B cell (primary cell): ENCODE measurements at regions not wholly inside any gene's neighbourhood (a gene's known extent, or its start where the extent isn't known, plus 50 kb on each side); places are given as distances from the start of the nearest gene placed in this dataset.

Experiments used
- ATAC-seq: fragments of 200-7000 bp; cut with Tn5 transposase; one replicate; pipeline ENCODE4 v1.10.0; 2021; ENCODE audit warnings: low read depth, mild to moderate bottlenecking, moderate number of reproducible peaks, moderate library complexity
- CTCF ChIA-PET: fragments of 350-600 bp; sonication (Branson Sonifier 250); formaldehyde crosslinking; loops from one replicate; lab custom pipeline; 2021; ENCODE audit warnings: antibody characterized with exemption, inconsistent platforms; lab: Charles Lee
- POLR2A ChIA-PET: fragments of 350-600 bp; sonication (Branson Sonifier 250); formaldehyde crosslinking; loops from one replicate; lab custom pipeline; 2021; ENCODE audit warnings: antibody characterized with exemption; lab: Charles Lee
- DNase-seq: peaks from one replicate; pipeline ENCODE4 v3.0.0; 2013
- H2AFZ ChIP-seq: 2 replicates; pipeline ENCODE4 v1.6.1; 2012; ENCODE audit warnings: mild to moderate bottlenecking, low read depth, low read length; ENCODE audit not compliant: insufficient read depth, poor library complexity, severe bottlenecking
- H3K27ac ChIP-seq, 2 donors: 1 replicate in 1 of 2; 2 replicates in 1 of 2; pipeline ENCODE4 v1.5.1; 2012 to 2013; ENCODE audit warnings: low read length in 2 of 2, mild to moderate bottlenecking in 2 of 2, moderate library complexity in 1 of 2
- H3K27me3 ChIP-seq, 4 experiments: fragments of 200-600 bp in 1 of 4; sonication (generic) in 1 of 4; replicated peaks in 1 of 4; 1 replicate in 2 of 4; 2 replicates in 2 of 4; pipeline versions ENCODE4 v1.6.1 to v1.7.0; 2013 to 2016; ENCODE audit warnings: low read length in 3 of 4, mild to moderate bottlenecking in 2 of 4, mixed read lengths in 1 of 4, moderate library complexity in 1 of 4; ENCODE audit not compliant: insufficient read depth in 4 of 4, control insufficient read depth in 3 of 4; ENCODE audit errors: control extremely low read depth in 1 of 4
- H3K36me3 ChIP-seq, 2 experiments: replicated peaks in 1 of 2; 1 replicate in 1 of 2; 2 replicates in 1 of 2; pipeline versions ENCODE4 v1.6.1 to v1.7.1; 2013; ENCODE audit warnings: low read length in 1 of 2; ENCODE audit not compliant: insufficient read depth in 2 of 2, control insufficient read depth in 1 of 2; ENCODE audit errors: control extremely low read depth in 1 of 2, extremely low read depth in 1 of 2
- H3K4me1 ChIP-seq, 2 donors: fragments of 200-600 bp in 1 of 2; sonication (generic) in 1 of 2; 1 replicate in 1 of 2; 2 replicates in 1 of 2; pipeline versions ENCODE4 v1.5.1 to v1.6.1; 2013 to 2017; ENCODE audit warnings: low read length in 2 of 2; ENCODE audit not compliant: control insufficient read depth in 2 of 2, insufficient read depth in 2 of 2
- H3K4me2 ChIP-seq: replicated peaks from 2 replicates; pipeline ENCODE3; 2012; ENCODE audit warnings: mild to moderate bottlenecking, low read depth, low read length; ENCODE audit not compliant: poor library complexity, severe bottlenecking
- H3K4me3 ChIP-seq, 5 experiments: fragments of 200-600 bp in 1 of 5; sonication (generic) in 1 of 5; 1 replicate in 3 of 5; 2 replicates in 2 of 5; pipeline versions ENCODE4 v1.5.1 to v1.7.0; 2011 to 2016; ENCODE audit warnings: low read length in 4 of 5, mild to moderate bottlenecking in 4 of 5, low read depth in 2 of 5, control low read depth in 1 of 5, moderate library complexity in 1 of 5; ENCODE audit not compliant: insufficient read depth in 1 of 5; ENCODE audit errors: control extremely low read depth in 1 of 5, extremely low read depth in 1 of 5
- H3K79me2 ChIP-seq: fragments of 200-600 bp; sonication (generic); one replicate; pipeline ENCODE4 v1.6.0; 2016; ENCODE audit warnings: low read length; ENCODE audit not compliant: control insufficient read depth, insufficient read depth
- H3K9ac ChIP-seq: fragments of 200-600 bp; sonication (generic); 2 replicates; pipeline ENCODE4 v1.6.1; 2017; ENCODE audit warnings: mild to moderate bottlenecking, low read length, moderate library complexity
- H3K9me3 ChIP-seq, 3 donors: one replicate each; pipeline versions ENCODE4 v1.6.1 to v1.7.1; 2013; ENCODE audit warnings: low read length in 2 of 3; ENCODE audit not compliant: control insufficient read depth in 2 of 3, insufficient read depth in 1 of 3; ENCODE audit errors: control extremely low read depth in 1 of 3
- H4K20me1 ChIP-seq: 2 replicates; pipeline ENCODE4 v1.6.0; 2012; ENCODE audit warnings: mild to moderate bottlenecking, low read length; ENCODE audit not compliant: insufficient read depth, control insufficient read depth, poor library complexity, severe bottlenecking
- H3K27ac Mint-ChIP-seq: one replicate; pipeline ENCODE4 v1.8.0; 2021; ENCODE audit warnings: mixed read lengths
- H3K27me3 Mint-ChIP-seq: one replicate; pipeline ENCODE4 v1.8.0; 2021; ENCODE audit warnings: mixed read lengths
- H3K4me1 Mint-ChIP-seq: one replicate; pipeline ENCODE4 v1.8.0; 2021; ENCODE audit warnings: mixed read lengths
- H3K4me3 Mint-ChIP-seq: one replicate; pipeline ENCODE4 v1.8.0; 2021; ENCODE audit warnings: mixed read lengths
- H3K9me3 Mint-ChIP-seq: one replicate; pipeline ENCODE4 v1.8.0; 2022; ENCODE audit warnings: mixed read lengths; ENCODE audit not compliant: insufficient read depth
- EZH2 ChIP-seq: IDR thresholded peaks from 2 replicates; pipeline ENCODE4 v1.6.1; 2012; ENCODE audit warnings: borderline replicate concordance, low read depth, mild to moderate bottlenecking, moderate library complexity, low read length; ENCODE audit not compliant: insufficient read depth, poor library complexity, severe bottlenecking
- WGBS: methylation state at CpG from one replicate; pipeline ENCODE4 v1.1.5; 2013; ENCODE audit warnings: missing lambda C conversion rate; ENCODE audit not compliant: insufficient coverage; 5-methylcytosine and 5-hydroxymethylcytosine counted together
- intact Hi-C: fragments of 100-400 bp; cut with micrococcal nuclease; formaldehyde crosslinking; loops from one replicate; pipeline ENCODE4 v1.10.0; 2022
- TF ChIP-seq, protein P1 (sequence below): fragments of 200-600 bp; IDR thresholded peaks from one replicate; pipeline ENCODE4 v1.8.0; 2022; ENCODE audit warnings: antibody characterized with exemption, mild to moderate bottlenecking

DNA sequence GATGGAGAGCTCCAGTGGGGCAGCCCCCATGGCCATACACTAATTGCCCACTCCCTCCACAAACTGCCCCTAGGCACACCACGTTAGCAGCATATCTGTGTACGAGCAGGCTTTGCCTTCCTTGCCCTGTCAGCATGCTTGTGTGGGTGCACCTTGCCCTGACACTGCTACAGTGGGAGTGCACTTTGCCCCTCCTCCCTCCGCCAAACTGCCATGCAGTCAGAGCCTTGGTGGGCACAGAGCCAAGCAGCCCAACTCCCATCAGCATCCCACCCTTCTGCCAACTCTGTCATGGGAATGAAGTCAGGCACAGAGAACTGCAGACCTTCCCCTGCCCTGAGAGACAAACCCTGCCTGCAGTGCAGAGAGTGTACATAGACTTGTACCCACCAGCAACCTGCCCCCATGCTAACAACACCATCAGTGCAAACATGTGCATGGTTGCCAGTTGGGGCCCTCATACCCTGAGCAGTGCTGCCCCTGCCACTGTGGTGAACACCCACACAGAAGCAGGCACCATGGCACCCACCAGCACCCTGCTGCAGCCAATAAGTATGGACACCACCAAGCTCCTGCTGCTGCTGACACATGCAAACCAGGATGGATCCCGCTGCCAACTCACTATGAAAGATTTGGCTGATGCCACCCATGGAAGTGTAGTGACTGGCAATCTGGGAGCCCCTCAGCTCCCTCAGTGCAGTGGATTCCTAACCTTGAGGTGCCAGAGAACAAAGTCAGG lies 1197.7 kb upstream of the CELF2 start:
- Histone ChIP-seq H3K4me3 (no peak overlapping the region), H3K4me2 (no peak overlapping the region), H3K9ac (no peak overlapping the region), H3K27ac (no peak overlapping the region), H3K36me3 (no peaks in the 10 kb centered on the region), H2AFZ (no peak overlapping the region), H3K27me3 (no peaks in the 10 kb centered on the region), H4K20me1 (no peaks in the 10 kb centered on the region), H3K9me3 (peaks cover 0 to 14% (median 0%) of the 10 kb centered on the region in 3 donors), H3K79me2 (no peaks in the 10 kb centered on the region), H3K4me1 (no peaks in the 10 kb centered on the region)
- no peak overlapping the region for H3K27ac Mint-ChIP-seq
- no peaks in the 10 kb centered on the region for H3K4me1 Mint-ChIP-seq
- no peaks in the 10 kb centered on the region for H3K27me3 Mint-ChIP-seq
- WGBS, result 90% methylated on average over 4 of the region's 4 CpGs
- ChIA-PET CTCF (no interaction called here), POLR2A (no interaction called here)
- TF ChIP-seq EZH2, result no peak
- TF ChIP-seq, protein P1, sequence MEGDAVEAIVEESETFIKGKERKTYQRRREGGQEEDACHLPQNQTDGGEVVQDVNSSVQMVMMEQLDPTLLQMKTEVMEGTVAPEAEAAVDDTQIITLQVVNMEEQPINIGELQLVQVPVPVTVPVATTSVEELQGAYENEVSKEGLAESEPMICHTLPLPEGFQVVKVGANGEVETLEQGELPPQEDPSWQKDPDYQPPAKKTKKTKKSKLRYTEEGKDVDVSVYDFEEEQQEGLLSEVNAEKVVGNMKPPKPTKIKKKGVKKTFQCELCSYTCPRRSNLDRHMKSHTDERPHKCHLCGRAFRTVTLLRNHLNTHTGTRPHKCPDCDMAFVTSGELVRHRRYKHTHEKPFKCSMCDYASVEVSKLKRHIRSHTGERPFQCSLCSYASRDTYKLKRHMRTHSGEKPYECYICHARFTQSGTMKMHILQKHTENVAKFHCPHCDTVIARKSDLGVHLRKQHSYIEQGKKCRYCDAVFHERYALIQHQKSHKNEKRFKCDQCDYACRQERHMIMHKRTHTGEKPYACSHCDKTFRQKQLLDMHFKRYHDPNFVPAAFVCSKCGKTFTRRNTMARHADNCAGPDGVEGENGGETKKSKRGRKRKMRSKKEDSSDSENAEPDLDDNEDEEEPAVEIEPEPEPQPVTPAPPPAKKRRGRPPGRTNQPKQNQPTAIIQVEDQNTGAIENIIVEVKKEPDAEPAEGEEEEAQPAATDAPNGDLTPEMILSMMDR, result no peak
- ATAC-seq (no peak), DNase-seq (no peak)
- H3K9me3 Mint-ChIP-seq, result peaks cover 8% of the 10 kb centered on the region
- intact Hi-C loops, result no loop called here
- H3K4me3 Mint-ChIP-seq, result no peak overlapping the region

DNA sequence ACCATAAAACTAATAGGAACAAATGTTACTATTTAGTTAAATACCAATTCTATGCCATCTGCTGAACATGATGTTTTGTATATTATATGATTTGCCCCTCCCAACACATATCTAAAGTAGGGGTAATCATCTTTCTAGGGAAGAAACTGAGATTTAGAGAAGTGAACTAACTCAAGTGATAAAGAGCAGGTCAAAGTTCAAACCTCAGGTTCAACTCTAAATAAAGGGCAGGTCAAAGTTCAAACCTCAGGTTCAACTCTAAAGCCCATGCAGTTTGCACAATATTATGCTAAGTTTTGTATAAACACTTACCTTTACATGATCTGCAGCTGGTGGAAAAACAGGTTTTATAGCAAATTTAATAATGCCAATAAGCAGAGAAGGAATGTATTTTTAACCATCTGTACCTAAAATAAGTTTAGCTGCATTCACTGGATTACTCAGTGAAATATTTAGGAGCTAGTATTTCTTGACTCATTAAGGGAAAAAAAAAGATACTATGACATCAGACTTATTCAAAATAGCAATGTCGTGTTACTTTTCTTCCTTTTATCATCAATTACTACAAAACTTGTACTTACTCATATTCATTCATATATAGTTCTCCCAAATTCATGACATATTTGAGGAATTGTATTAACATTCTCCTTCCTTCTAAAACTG lies 1194.3 kb upstream of the CELF2 start:
- TF ChIP-seq, protein P1, result no peak
- TF ChIP-seq EZH2, result no peak
- H3K9me3 Mint-ChIP-seq, result no peaks in the 10 kb centered on the region
- H3K9me3 ChIP-seq, result peaks cover 0 to 14% (median 0%) of the 10 kb centered on the region in 3 donors
- H3K27ac ChIP-seq, result no peak overlapping the region
- no peaks in the 10 kb centered on the region for H3K27me3 Mint-ChIP-seq
- H3K4me1 Mint-ChIP-seq, result no peaks in the 10 kb centered on the region
- no peak overlapping the region for H3K4me3 ChIP-seq
- POLR2A ChIA-PET, result no interaction called here
- no peaks in the 10 kb centered on the region for H3K36me3 ChIP-seq
- H3K27ac Mint-ChIP-seq, result no peak overlapping the region
- no peak for ATAC-seq
- no peaks in the 10 kb centered on the region for H3K27me3 ChIP-seq
- DNase-seq, result no peak
- no peak overlapping the region for H3K4me3 Mint-ChIP-seq
- H3K9ac ChIP-seq, result no peak overlapping the region
- no peak overlapping the region for H2AFZ ChIP-seq
- CTCF ChIA-PET, result no interaction called here
- no peaks in the 10 kb centered on the region for H3K79me2 ChIP-seq
- no CpG with 5 or more reads among the region's 1 CpG for WGBS
- no peaks in the 10 kb centered on the region for H3K4me1 ChIP-seq
- H3K4me2 ChIP-seq, result no peak overlapping the region
- intact Hi-C loops, result no loop called here
- no peaks in the 10 kb centered on the region for H4K20me1 ChIP-seq
